Prostate gland (tissue), 2 donors: ENCODE measurements at regions not wholly inside any gene's neighbourhood (a gene's known extent, or its start where the extent isn't known, plus 50 kb on each side); places are given as distances from the start of the nearest gene placed in this dataset.

Source experiments
- POLR2A ChIP-seq: fragments of 450-650 bp; IDR thresholded peaks from one replicate; pipeline ENCODE4 v1.6.1; 2016; ENCODE audit warnings: antibody characterized with exemption, mild to moderate bottlenecking
- POLR2AphosphoS5 ChIP-seq: sonication (generic); formaldehyde crosslinking; IDR thresholded peaks from one replicate; pipeline ENCODE4 v1.6.1; 2017; ENCODE audit warnings: antibody characterized with exemption
- TF ChIP-seq, protein P1 (sequence below), 4 experiments: fragments of 200-600 bp in 2 of 4; fragments of 450-650 bp in 2 of 4; sonication (generic) in 2 of 4; IDR thresholded peaks; 1 replicate in 3 of 4; 2 replicates in 1 of 4; pipeline ENCODE4 v1.5.1; 2016 to 2019; ENCODE audit warnings: antibody characterized with exemption in 4 of 4, mild to moderate bottlenecking in 2 of 4, moderate library complexity in 2 of 4

DNA sequence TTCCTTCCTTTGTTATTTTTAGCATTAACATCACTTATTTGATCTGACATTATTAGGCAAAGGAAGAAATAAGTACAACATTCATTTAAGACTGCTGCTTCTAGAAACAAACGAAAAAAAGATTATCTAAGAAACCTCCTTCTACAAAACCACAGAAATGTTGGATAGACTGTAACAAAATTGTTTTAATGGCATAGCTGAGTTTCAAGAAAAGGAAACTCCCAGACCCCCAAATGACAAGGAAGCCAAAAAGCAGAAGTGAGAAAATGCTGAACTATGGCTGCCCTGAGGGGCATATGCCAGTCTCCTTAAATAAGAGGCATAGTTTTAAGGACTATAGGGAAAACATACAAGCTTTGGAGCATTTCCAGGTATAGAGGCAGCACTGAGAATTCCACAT lies 1431.6 kb upstream of the TENM3 start:
- TF ChIP-seq, protein P1, sequence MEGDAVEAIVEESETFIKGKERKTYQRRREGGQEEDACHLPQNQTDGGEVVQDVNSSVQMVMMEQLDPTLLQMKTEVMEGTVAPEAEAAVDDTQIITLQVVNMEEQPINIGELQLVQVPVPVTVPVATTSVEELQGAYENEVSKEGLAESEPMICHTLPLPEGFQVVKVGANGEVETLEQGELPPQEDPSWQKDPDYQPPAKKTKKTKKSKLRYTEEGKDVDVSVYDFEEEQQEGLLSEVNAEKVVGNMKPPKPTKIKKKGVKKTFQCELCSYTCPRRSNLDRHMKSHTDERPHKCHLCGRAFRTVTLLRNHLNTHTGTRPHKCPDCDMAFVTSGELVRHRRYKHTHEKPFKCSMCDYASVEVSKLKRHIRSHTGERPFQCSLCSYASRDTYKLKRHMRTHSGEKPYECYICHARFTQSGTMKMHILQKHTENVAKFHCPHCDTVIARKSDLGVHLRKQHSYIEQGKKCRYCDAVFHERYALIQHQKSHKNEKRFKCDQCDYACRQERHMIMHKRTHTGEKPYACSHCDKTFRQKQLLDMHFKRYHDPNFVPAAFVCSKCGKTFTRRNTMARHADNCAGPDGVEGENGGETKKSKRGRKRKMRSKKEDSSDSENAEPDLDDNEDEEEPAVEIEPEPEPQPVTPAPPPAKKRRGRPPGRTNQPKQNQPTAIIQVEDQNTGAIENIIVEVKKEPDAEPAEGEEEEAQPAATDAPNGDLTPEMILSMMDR (IDR thresholded peaks at IDR 0.05): no peak
- TF ChIP-seq POLR2A (no peak), POLR2AphosphoS5 (no peak)
